Tibial nerve (tissue), 4 donors: ENCODE measurements at regions not wholly inside any gene's neighbourhood (a gene's known extent, or its start where the extent isn't known, plus 50 kb on each side); places are given as distances from the start of the nearest gene placed in this dataset.

Experiments used
- DNase-seq, 2 donors: peaks; one replicate each; pipeline ENCODE4 v3.0.0-alpha.2; 2019; ENCODE audit warnings: low spot score in 2 of 2
- H3K27ac ChIP-seq, 4 donors: fragments of 200-600 bp; sonication (generic) in 3 of 4; one replicate each; pipeline ENCODE4 v1.5.1; 2017 to 2019; ENCODE audit warnings: mild to moderate bottlenecking in 1 of 4
- H3K27me3 ChIP-seq, 2 donors: fragments of 200-600 bp; sonication (generic) in 1 of 2; one replicate each; pipeline versions ENCODE4 v1.5.1 to v1.6.0; 2017 to 2019
- H3K36me3 ChIP-seq, 3 donors: fragments of 200-600 bp; sonication (generic); one replicate each; pipeline ENCODE4 v1.5.1; 2018 to 2019
- H3K4me1 ChIP-seq, 4 donors: fragments of 200-600 bp; sonication (generic) in 3 of 4; one replicate each; pipeline ENCODE4 v1.5.1; 2017 to 2019
- H3K4me3 ChIP-seq, 4 donors: fragments of 200-600 bp; sonication (generic) in 3 of 4; one replicate each; pipeline ENCODE4 v1.5.1; 2017 to 2019; ENCODE audit warnings: mild to moderate bottlenecking in 1 of 4, moderate library complexity in 1 of 4
- H3K9me3 ChIP-seq, 4 donors: fragments of 200-600 bp; sonication (generic) in 3 of 4; one replicate each; pipeline ENCODE4 v1.5.1; 2017 to 2019
- EP300 ChIP-seq, 2 donors: sonication (generic); formaldehyde crosslinking; IDR thresholded peaks; one replicate each; pipeline ENCODE4 v1.6.1; 2017; ENCODE audit warnings: antibody characterized with exemption in 2 of 2, mild to moderate bottlenecking in 1 of 2
- POLR2A ChIP-seq, 2 donors: fragments of 450-650 bp; IDR thresholded peaks; one replicate each; pipeline ENCODE4 v1.6.1; 2017; ENCODE audit warnings: antibody characterized with exemption in 2 of 2, mild to moderate bottlenecking in 2 of 2, moderate library complexity in 2 of 2
- WGBS, 2 donors: methylation state at CpG; one replicate each; pipeline ENCODE4 v1.1.5; 2018; 5-methylcytosine and 5-hydroxymethylcytosine counted together
- TF ChIP-seq, protein P1 (sequence below), 5 experiments: fragments of 200-600 bp in 3 of 5; fragments of 450-650 bp in 2 of 5; sonication (generic) in 3 of 5; IDR thresholded peaks; one replicate each; pipeline ENCODE4 v1.5.1; 2016 to 2019; ENCODE audit warnings: antibody characterized with exemption in 5 of 5, mild to moderate bottlenecking in 3 of 5, moderate library complexity in 2 of 5

DNA sequence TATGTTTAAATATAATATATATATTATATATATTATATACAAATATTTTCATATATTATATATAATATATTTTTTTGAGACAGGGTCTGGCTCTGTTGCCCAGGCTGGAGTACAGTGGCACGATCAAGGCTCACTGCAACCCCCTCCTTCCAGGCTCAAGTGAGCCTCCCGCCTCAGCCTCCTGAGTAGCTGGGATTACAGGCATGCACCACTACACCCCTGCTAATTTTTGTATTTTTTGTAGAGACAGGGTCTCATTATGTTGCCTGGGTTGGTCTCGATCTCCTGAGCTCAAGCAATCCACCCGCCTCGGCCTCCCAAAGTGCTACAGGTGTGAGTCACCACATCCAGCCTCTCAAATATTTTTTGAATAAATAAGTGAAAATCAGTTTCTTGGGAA, 215.5 kb downstream of the GATA3 start:
- H3K27ac ChIP-seq = no peak overlapping the region
- 88 to 95% methylated on average over 5 of the region's 5 CpGs for WGBS, 2 donors
- TF ChIP-seq EP300 (IDR thresholded peaks at IDR 0.05) (no peak), POLR2A (IDR thresholded peaks at IDR 0.05) (no peak)
- TF ChIP-seq, protein P1, sequence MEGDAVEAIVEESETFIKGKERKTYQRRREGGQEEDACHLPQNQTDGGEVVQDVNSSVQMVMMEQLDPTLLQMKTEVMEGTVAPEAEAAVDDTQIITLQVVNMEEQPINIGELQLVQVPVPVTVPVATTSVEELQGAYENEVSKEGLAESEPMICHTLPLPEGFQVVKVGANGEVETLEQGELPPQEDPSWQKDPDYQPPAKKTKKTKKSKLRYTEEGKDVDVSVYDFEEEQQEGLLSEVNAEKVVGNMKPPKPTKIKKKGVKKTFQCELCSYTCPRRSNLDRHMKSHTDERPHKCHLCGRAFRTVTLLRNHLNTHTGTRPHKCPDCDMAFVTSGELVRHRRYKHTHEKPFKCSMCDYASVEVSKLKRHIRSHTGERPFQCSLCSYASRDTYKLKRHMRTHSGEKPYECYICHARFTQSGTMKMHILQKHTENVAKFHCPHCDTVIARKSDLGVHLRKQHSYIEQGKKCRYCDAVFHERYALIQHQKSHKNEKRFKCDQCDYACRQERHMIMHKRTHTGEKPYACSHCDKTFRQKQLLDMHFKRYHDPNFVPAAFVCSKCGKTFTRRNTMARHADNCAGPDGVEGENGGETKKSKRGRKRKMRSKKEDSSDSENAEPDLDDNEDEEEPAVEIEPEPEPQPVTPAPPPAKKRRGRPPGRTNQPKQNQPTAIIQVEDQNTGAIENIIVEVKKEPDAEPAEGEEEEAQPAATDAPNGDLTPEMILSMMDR (IDR thresholded peaks at IDR 0.05) = no peak

DNA sequence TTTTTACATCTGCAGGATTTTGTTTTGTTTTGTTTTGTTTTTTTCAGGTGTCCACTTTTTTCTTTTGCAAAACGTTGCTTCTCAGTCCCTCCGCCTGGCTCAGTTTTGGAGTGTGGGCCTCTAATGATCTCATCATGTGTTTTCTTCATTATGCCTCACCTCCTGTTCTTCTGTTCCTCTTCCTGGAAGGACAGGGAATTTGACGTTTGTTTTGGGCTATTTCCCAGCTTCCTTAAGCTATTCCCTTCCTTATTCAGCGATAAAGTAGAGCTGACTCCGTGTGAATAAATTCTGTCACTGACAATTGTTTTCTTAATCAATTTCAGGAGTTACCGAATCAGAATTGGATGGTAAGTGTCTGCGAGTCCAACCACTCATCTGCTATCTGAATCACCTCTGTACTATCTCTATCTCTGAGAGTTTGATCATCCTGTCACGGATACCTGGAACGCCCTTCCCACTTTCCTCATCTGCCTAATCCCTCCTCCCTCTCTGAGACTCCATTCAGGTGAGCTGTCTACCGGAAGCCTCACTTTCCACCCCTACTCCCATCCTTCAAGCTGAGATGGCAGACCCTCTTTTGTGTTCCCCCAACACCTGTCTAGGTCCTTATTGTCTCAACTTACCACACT, 218.4 kb downstream of the GATA3 start:
- 50 to 55% methylated on average over 10 of the region's 10 CpGs for WGBS, 2 donors
- Histone ChIP-seq H3K27me3 (no peaks in the 10 kb centered on the region), H3K27ac (no peak overlapping the region), H3K4me1 (no peaks in the 10 kb centered on the region), H3K9me3 (no peaks in the 10 kb centered on the region), H3K4me3 (no peak overlapping the region), H3K36me3 (no peaks in the 10 kb centered on the region)
- DNase-seq = no peak
- no peak for TF ChIP-seq EP300 (IDR thresholded peaks at IDR 0.05)
- TF ChIP-seq, protein P1 (IDR thresholded peaks at IDR 0.05) = no peak
- no peak for TF ChIP-seq POLR2A (IDR thresholded peaks at IDR 0.05)

More for the DNA sequence above, 215.5 kb downstream of the GATA3 start:
- Histone ChIP-seq H3K4me1 (no peaks in the 10 kb centered on the region), H3K4me3 (no peak overlapping the region), H3K36me3 (no peaks in the 10 kb centered on the region), H3K9me3 (no peaks in the 10 kb centered on the region), H3K27me3 (no peaks in the 10 kb centered on the region)
- no peak for DNase-seq

DNA sequence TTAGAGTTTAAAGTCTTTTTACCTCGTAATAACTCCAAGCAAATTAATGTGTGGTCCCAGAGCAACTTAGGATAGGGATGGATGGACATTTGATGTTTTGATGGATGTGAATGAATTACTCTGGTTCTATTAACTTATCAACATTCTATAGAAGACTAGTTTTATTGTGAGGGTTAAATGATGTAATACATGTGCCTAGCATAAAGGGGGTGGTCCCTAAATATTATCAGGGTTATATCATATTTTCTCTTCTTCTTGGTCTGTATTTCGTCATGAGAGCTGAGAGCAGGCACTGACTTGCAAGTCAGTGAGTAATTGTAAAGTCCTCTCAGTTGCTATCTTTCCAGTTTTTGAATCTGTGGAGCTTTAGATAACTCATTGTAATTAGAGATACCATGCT, 219.3 kb downstream of the GATA3 start:
- Histone ChIP-seq H3K9me3 (no peaks in the 10 kb centered on the region), H3K27me3 (no peaks in the 10 kb centered on the region), H3K4me3 (no peak overlapping the region), H3K36me3 (no peaks in the 10 kb centered on the region), H3K27ac (no peak overlapping the region), H3K4me1 (no peaks in the 10 kb centered on the region)
- WGBS, 2 donors = 34 to 35% methylated on average over 2 of the region's 2 CpGs
- DNase-seq = no peak
- TF ChIP-seq POLR2A (IDR thresholded peaks at IDR 0.05) = no peak

GRCh38 chr10:8275911-8276310, 221.4 kb downstream of the GATA3 start:
- 74 to 75% methylated on average over 7 of the region's 7 CpGs for WGBS, 2 donors
- H3K9me3 ChIP-seq = no peaks in the 10 kb centered on the region

GRCh38 chr10:8278099-8278498, 223.6 kb downstream of the GATA3 start:
- Histone ChIP-seq H3K36me3 (no peaks in the 10 kb centered on the region), H3K4me3 (no peak overlapping the region), H3K27ac (no peak overlapping the region), H3K9me3 (no peaks in the 10 kb centered on the region), H3K27me3 (no peaks in the 10 kb centered on the region), H3K4me1 (no peaks in the 10 kb centered on the region)
- TF ChIP-seq POLR2A (IDR thresholded peaks at IDR 0.05) (no peak), EP300 (IDR thresholded peaks at IDR 0.05) (no peak)
- TF ChIP-seq, protein P1 (IDR thresholded peaks at IDR 0.05) = no peak
- no peak for DNase-seq
- WGBS, 2 donors = 87 to 89% methylated on average over 4 of the region's 4 CpGs

More at GRCh38 chr10:8275911-8276310, 221.4 kb downstream of the GATA3 start:
- Histone ChIP-seq H3K4me1 (no peaks in the 10 kb centered on the region), H3K4me3 (no peak overlapping the region), H3K27ac (no peak overlapping the region), H3K27me3 (no peaks in the 10 kb centered on the region), H3K36me3 (no peaks in the 10 kb centered on the region)
- TF ChIP-seq EP300 (IDR thresholded peaks at IDR 0.05) (no peak), POLR2A (IDR thresholded peaks at IDR 0.05) (no peak)
- TF ChIP-seq, protein P1 (IDR thresholded peaks at IDR 0.05) = no peak
- DNase-seq = no peak

- H3K27me3 ChIP-seq = no peaks in the 10 kb centered on the region
- no peaks in the 10 kb centered on the region for H3K4me1 ChIP-seq
- H3K27ac ChIP-seq = no peak overlapping the region
- no peak for DNase-seq
- H3K36me3 ChIP-seq = no peaks in the 10 kb centered on the region
- WGBS, 2 donors = 61 to 76% methylated on average over 2 of the region's 2 CpGs
- H3K9me3 ChIP-seq = no peaks in the 10 kb centered on the region
- TF ChIP-seq EP300 (IDR thresholded peaks at IDR 0.05) (no peak), POLR2A (IDR thresholded peaks at IDR 0.05) (no peak)
- TF ChIP-seq, protein P1 (IDR thresholded peaks at IDR 0.05) = no peak
- no peak overlapping the region for H3K4me3 ChIP-seq
Observed at GRCh38 chr10:8279598-8279997, 225.1 kb downstream of the GATA3 start.
